ENCODE measurements at regions not wholly inside any gene's neighbourhood (a gene's known extent, or its start where the extent isn't known, plus 50 kb on each side); places are given as distances from the start of the nearest gene placed in this dataset.

- H3K4me3 ChIP-seq (ENCODE audit: low read depth, low read length), result no peak overlapping the region
- no peak for DNase-seq (ENCODE audit: low read depth)
- no peak for TF ChIP-seq CTCF (IDR thresholded peaks at IDR 0.05; ENCODE audit: low read depth, low read length, missing control alignments)
These were observed 192.2 kb upstream of the FAT1 start for GRCh38 chr4:186915816-186916215.

DNA sequence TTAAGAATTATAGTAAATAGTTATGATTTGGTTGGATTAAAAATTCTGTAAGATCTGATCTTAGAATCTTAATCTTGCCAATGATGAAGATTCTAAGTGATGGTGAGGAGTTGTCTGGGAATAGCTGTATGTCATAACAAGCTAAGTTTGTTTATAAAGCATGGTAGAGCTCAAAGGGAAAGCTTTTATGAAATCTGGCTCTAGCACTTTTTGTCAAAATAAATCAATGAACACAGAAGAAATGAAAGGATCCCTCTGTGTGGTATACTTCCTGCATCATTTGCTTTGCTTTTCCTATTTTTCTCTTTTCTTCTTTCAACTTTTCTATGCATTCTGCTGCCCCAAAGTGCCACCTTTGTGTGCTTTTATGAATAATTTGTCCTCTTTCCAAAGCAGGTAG lies 193.5 kb upstream of the FAT1 start:
- no peak overlapping the region for H3K4me3 ChIP-seq (ENCODE audit: low read depth, low read length)
- TF ChIP-seq CTCF (IDR thresholded peaks at IDR 0.05; ENCODE audit: low read depth, low read length, missing control alignments), result no peak
- no peak for DNase-seq (ENCODE audit: low read depth)

GRCh38 chr4:186918466-186918865 lies 194.8 kb upstream of the FAT1 start:
- no peak for DNase-seq (ENCODE audit: low read depth)
- no peak for TF ChIP-seq CTCF (IDR thresholded peaks at IDR 0.05; ENCODE audit: low read depth, low read length, missing control alignments)
- no peak overlapping the region for H3K4me3 ChIP-seq (ENCODE audit: low read depth, low read length)

DNA sequence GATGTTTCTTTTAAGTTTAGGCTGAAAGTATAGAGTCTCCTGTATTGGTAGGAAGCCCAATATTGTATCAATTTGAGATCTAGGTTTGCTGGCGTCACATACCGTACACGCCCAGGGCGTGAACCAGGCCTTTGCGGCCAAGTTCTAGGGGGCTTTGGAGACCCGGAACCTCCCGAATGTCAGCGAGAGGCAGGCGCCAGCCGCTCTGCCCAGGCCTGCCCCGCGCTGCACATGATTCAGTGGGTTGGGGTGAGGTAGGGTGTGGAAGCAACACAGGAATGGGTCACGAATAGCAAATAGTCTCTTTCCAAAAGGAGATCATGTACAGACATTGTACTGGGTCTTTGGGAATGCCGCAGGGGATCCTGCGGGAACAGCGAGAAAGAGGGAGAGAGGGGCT lies 195.7 kb upstream of the FAT1 start:
- no peak overlapping the region for H3K4me3 ChIP-seq (ENCODE audit: low read depth, low read length)
- DNase-seq (ENCODE audit: low read depth), result no peak
- TF ChIP-seq CTCF (IDR thresholded peaks at IDR 0.05; ENCODE audit: low read depth, low read length, missing control alignments), result no peak

DNA sequence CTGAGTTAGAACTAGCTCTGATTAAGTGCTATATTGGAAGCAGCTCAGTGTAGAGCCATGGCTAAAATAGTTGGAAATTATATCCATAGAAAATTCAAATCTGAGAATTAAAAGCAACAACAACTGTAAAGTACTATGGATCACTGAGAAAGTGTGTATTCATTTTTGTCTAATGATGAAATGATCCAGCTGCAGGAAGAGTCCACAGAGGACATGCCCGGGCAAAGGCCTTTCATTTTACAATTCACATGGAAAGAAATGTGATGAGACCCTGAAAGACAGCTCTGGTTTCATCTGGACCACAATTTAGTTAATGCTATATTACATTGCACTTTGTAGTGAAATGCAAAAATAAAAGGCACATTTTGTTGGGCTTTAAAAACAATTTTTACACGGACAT lies 196.8 kb upstream of the FAT1 start:
- no peak overlapping the region for H3K4me3 ChIP-seq (ENCODE audit: low read depth, low read length)
- no peak for DNase-seq (ENCODE audit: low read depth)
- no peak for TF ChIP-seq CTCF (IDR thresholded peaks at IDR 0.05; ENCODE audit: low read depth, low read length, missing control alignments)

DNA sequence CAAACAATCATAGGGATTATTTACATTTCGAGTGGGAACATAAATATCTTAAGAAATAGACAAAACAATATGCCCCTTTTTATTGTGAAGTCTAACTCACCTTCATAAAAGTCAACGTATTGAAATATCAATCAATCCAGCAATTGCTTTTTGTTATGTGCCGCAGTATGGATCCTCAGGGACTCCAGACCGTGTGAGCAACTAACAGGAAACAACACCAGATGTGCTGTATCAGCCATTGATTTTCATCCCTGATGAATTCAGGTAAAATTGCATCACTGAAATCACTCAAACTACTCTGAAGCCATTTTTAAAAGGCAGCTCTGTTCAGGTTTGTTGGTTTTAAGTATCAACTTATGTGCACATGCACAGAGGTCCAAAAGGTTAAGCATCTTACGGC lies 197.3 kb upstream of the FAT1 start:
- no peak overlapping the region for H3K4me3 ChIP-seq (ENCODE audit: low read depth, low read length)
- TF ChIP-seq CTCF (IDR thresholded peaks at IDR 0.05; ENCODE audit: low read depth, low read length, missing control alignments), result no peak
- no peak for DNase-seq (ENCODE audit: low read depth)

- no peak overlapping the region for H3K4me3 ChIP-seq (ENCODE audit: low read depth, low read length)
- TF ChIP-seq CTCF (IDR thresholded peaks at IDR 0.05; ENCODE audit: low read depth, low read length, missing control alignments), result no peak
- DNase-seq (ENCODE audit: low read depth), result no peak
These were observed 201.1 kb upstream of the FAT1 start for GRCh38 chr4:186924723-186925122.
